GM18508 (cell line): ENCODE measurements at regions not wholly inside any gene's neighbourhood (a gene's known extent, or its start where the extent isn't known, plus 50 kb on each side); places are given as distances from the start of the nearest gene placed in this dataset.

Source experiments
- ATAC-seq: cut with Tn5 transposase; IDR thresholded peaks from one replicate; pipeline ENCODE4 v1.9.1; 2021; ENCODE audit warnings: moderate number of reproducible peaks; ENCODE audit not compliant: insufficient read depth, unreplicated experiment

GRCh38 chr14:59085207-59085739, 103.2 kb upstream of the DAAM1 start:
- no peak for ATAC-seq

GRCh38 chr14:59086241-59086882, 102.1 kb upstream of the DAAM1 start:
- no peak for ATAC-seq

- ATAC-seq = no peak
Measured at GRCh38 chr14:59087240-59087639, 101.2 kb upstream of the DAAM1 start.

- ATAC-seq = no peak
Measured at GRCh38 chr14:59087711-59088110, 100.8 kb upstream of the DAAM1 start.

- ATAC-seq = no peak
Measured at GRCh38 chr14:59090572-59090971, 97.9 kb upstream of the DAAM1 start.

- ATAC-seq = no peak
Measured at GRCh38 chr14:59091404-59091803, 97.1 kb upstream of the DAAM1 start.

- no peak for ATAC-seq
Measured at GRCh38 chr14:59091976-59092375, 96.5 kb upstream of the DAAM1 start.

- no peak for ATAC-seq
Measured at GRCh38 chr14:59093902-59094301, 94.6 kb upstream of the DAAM1 start.

GRCh38 chr14:59096303-59096702, 92.2 kb upstream of the DAAM1 start:
- no peak for ATAC-seq

GRCh38 chr14:59097681-59098080, 90.8 kb upstream of the DAAM1 start:
- ATAC-seq = no peak

GRCh38 chr14:59098377-59098776, 90.1 kb upstream of the DAAM1 start:
- no peak for ATAC-seq

GRCh38 chr14:59100205-59100604, 88.3 kb upstream of the DAAM1 start:
- ATAC-seq = no peak

- ATAC-seq = no peak
Measured at GRCh38 chr14:59101476-59101875, 87.0 kb upstream of the DAAM1 start.

- no peak for ATAC-seq
Measured at GRCh38 chr14:59103396-59103795, 85.1 kb upstream of the DAAM1 start.

GRCh38 chr14:59107819-59108218, 80.6 kb upstream of the DAAM1 start:
- no peak for ATAC-seq

GRCh38 chr14:59116984-59117415, 71.5 kb upstream of the DAAM1 start:
- no peak for ATAC-seq

GRCh38 chr14:59117754-59118528, 70.5 kb upstream of the DAAM1 start:
- no peak for ATAC-seq

GRCh38 chr14:59120921-59121320, 67.5 kb upstream of the DAAM1 start:
- ATAC-seq = no peak

- no peak for ATAC-seq
Measured at GRCh38 chr14:59123531-59123930, 64.9 kb upstream of the DAAM1 start.

- ATAC-seq = no peak
Measured at GRCh38 chr14:59123975-59124374, 64.5 kb upstream of the DAAM1 start.

GRCh38 chr14:59125156-59125555, 63.3 kb upstream of the DAAM1 start:
- ATAC-seq = no peak
